Erythroblast (primary cell): ENCODE measurements at regions not wholly inside any gene's neighbourhood (a gene's known extent, or its start where the extent isn't known, plus 50 kb on each side); places are given as distances from the start of the nearest gene placed in this dataset.

ENCODE experiments used
- DNase-seq, 2 experiments: peaks; one replicate each; lab custom pipeline; 2025; lab: John Stamatoyannopoulos, UW
- GATA1 ChIP-seq: IDR thresholded peaks from 2 replicates; pipeline ENCODE4 v1.6.1; 2011; ENCODE audit warnings: low read depth, mild to moderate bottlenecking, control low read depth, low read length, moderate library complexity
- POLR2A ChIP-seq: IDR thresholded peaks from 2 replicates; pipeline ENCODE4 v1.6.1; 2011; ENCODE audit warnings: mild to moderate bottlenecking, low read length

GRCh38 chr5:123916345-123917121 is 404.6 kb downstream of the CSNK1G3 start:
- TF ChIP-seq GATA1 (no peak), POLR2A (no peak)
- DNase-seq = no peak

- TF ChIP-seq POLR2A = no peak
- no peak for TF ChIP-seq GATA1
- DNase-seq = no peak
These were observed 402.4 kb downstream of the CSNK1G3 start for GRCh38 chr5:123914333-123914732.

- DNase-seq = no peak
- no peak for TF ChIP-seq GATA1
- TF ChIP-seq POLR2A = no peak
These were observed 395.4 kb downstream of the CSNK1G3 start for GRCh38 chr5:123907349-123907748.

- DNase-seq = no peak
- TF ChIP-seq GATA1 (no peak), POLR2A (no peak)
These were observed 394.8 kb downstream of the CSNK1G3 start for GRCh38 chr5:123906698-123907295.

DNA sequence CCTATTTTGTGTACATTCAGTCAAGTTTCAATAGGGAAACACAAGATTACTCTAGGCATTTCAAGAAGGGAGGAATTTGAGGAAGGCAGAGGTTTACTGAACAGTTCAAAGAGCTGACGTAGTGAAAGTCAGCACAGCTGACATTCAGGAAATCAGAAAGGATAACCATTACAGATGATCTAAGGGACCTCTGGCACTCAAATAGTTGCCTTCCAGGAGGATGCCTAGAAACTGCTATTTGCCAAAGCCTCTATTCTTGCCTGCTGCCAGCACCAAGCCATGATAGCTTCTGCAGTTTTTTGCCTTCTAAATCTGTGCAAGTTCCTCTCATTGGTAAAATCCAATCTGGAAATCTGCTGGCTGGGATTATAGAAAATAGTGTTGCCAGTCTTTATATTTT is 373.1 kb downstream of the CSNK1G3 start:
- TF ChIP-seq POLR2A = no peak
- TF ChIP-seq GATA1 = no peak
- DNase-seq = no peak

GRCh38 chr5:123882965-123883345 is 371.0 kb downstream of the CSNK1G3 start:
- DNase-seq = no peak

GRCh38 chr5:123882319-123882964 is 370.5 kb downstream of the CSNK1G3 start:
- no peak for TF ChIP-seq POLR2A
- TF ChIP-seq GATA1 = no peak
- no peak for DNase-seq

More at GRCh38 chr5:123882965-123883345, 371.0 kb downstream of the CSNK1G3 start:
- TF ChIP-seq POLR2A (no peak), GATA1 (no peak)

GRCh38 chr5:123881759-123882244 is 369.8 kb downstream of the CSNK1G3 start:
- DNase-seq = no peak
- TF ChIP-seq POLR2A = no peak
- TF ChIP-seq GATA1 = no peak

DNA sequence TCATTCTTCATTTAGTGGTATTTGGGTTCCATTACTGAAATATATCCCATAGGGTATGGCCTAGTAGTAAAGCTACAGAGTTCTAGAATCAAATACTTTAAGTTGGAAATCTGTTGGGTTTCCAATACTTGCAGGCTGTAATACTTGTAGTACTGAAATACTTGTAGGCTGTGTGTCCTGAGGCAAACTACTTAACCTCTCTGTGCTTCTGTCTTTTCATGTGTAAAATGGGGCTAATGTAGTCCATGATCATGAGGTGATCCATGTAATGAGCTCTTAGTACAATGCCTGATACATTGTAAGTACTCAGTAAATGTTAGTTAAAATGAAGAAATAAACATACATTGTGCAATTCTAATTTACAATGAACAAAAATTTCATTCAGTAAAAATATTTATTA is 368.9 kb downstream of the CSNK1G3 start:
- TF ChIP-seq POLR2A (no peak), GATA1 (no peak)

DNA sequence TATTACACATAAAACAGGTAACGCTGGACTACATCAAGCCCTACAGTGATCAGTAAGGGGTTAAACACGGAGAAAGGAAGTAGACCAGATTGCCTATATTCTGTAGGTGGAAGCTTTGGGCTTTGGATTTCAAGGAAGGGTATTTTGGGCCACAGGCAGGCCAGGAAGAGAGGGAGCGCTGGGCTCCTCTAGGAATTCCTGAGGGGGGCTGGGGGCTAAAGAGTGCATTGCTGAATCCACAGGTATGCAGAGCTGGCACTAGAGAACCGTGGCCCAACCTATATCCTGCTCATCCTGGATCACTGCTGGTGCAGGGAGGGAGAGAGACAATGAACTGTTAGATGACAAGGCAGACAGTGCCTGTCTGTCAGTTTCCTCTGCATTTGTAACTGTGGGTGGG is 367.1 kb downstream of the CSNK1G3 start:
- DNase-seq = no peak
- TF ChIP-seq POLR2A = no peak
- TF ChIP-seq GATA1 = no peak

More for the DNA sequence above, 368.9 kb downstream of the CSNK1G3 start:
- no peak for DNase-seq

DNA sequence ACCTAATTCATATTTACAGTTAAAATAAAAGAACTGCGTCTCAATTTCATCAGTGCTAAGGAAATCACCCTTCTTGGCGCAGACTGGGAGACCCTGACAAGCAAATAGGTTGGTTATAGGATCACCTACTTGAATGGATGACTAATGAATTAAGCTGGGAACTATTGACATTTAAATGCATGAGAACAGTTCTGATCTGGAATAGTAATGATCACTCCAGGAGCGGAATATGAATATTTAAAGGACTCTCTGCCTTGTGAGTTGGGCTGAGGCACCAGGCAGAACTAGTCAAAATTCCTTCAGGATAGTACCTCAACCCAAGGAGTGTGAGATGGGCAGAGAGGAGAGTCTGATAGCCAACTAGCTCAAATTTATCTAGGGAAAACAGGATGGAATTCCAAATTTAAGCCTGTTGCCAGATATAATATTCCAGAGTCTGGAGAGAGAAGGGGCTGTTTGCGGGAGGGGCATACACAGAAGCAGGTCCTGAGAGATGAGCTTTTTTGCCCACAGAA is 364.4 kb downstream of the CSNK1G3 start:
- no peak for DNase-seq
- no peak for TF ChIP-seq POLR2A

GRCh38 chr5:123875561-123876275 is 363.7 kb downstream of the CSNK1G3 start:
- TF ChIP-seq POLR2A = no peak
- no peak for TF ChIP-seq GATA1
- no peak for DNase-seq

- DNase-seq = no peak
- TF ChIP-seq POLR2A = no peak
- no peak for TF ChIP-seq GATA1
These were observed 362.7 kb downstream of the CSNK1G3 start for GRCh38 chr5:123874600-123875201.
